ENCODE measurements at regions not wholly inside any gene's neighbourhood (a gene's known extent, or its start where the extent isn't known, plus 50 kb on each side); places are given as distances from the start of the nearest gene placed in this dataset.
"Not testable (repeated sequence)": the region's sequence is repeated elsewhere in the genome, so short reads cannot be mapped to it uniquely, and the experiment has no call there.

DNA sequence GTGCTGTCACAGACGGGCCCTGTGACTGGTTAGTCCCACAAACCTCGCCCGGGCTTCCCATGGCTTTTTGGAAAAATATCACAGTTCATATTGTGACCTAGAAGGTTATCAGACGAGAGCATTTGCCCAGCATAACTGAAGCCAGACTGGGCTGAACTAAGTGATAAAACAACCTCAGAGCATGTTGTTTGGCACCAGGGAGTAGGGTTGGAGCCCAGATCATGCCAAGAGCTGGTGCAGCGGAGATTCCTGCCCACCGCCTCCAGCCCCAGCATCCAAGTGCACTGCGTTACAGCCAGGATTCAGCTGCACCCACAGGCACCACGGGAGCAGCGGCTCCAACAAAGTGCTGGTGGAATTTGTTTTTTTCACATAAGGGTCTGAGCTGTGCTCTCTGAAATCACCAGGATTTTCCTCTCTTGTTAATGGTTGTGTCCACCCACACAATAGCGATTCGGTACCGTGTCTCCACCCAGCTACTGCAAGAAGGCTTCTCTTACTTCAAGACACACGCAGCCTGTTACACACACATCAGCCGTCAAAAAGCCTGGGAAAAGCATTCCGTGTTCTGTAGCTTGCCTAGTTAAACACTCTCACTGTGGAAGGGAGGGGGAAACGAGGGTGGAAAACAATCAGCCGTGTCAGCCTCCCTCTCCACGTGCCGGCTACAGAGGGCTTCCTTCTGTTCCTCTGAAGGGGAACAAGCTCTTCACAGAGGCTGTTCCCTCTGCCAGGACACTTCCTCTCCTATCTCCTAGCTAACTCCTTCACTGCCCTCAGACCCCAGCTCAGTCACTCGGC lies 273.8 kb downstream of the C16orf95 start:
- DNase-seq = no peak

DNA sequence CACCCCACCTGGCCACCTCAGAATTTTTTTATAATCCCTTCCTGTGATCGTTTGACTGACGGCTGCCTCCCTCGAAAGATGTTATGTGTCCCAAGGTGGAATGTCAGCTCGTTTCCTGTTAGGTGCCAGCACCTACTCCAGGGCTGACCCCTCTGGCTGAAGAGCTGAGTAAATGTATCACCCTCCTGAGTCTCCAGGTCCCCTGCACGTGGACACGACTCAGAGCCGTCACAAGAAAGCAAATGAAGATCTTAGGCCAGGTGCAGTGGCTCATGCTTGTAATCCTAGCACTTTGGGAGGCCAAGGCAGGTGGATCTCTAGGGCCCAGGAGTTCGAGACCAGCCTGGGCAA lies 273.2 kb downstream of the C16orf95 start:
- DNase-seq = no peak

DNA sequence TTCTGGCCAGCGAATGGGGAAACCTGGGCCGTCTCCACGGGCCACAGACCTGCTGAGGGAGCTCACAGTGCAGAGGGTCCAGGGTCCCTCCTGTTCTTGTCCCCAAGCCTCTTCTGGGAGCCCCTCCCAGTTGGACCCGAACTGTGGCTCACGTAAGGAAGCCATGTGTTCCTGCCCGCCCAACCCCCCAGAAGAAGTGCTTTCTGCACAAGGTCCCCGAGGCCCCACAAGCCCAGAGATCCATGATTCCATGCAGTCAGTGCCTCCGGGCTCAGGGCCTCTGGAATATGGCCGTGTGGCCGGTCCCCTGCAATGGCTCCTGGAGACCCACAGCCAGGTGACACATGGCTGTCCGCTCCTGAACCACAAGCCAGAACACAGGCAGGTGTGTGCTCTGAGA lies 272.4 kb downstream of the C16orf95 start:
- DNase-seq = no peak

DNA sequence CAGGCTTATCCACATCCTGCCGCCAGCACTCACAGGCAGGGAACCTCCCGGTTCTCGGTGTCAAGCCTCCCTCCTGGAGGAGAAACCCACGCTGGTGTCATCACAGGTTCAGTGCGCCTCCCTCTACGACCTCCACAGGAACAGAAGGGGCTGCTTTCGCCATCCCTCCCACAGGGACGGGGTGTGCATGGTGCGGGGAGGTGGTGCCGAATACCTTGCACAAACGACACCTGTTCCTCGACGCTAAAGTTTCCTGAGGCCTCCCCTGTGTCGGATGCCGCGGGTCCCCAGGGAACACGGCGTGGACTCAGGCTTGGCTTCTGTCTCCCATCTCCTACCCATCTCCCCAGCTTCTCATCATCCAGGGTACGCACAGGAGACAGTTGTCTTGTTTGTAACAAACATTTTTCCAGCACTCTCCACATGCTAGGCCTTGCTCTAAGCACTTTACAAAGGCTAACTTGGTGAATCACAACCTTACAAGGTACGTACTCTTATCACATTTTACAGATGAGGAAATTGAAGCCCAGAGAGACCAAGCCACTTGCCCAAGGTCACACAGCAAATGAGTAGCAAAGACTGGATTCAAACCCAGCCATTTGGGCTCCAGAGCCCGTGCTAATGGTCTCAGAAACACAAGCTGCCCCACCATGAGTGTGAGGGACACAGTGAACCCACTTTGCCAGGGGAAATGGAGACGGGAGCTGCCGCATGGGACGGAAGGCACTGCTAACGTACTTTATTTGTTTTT lies 271.6 kb downstream of the C16orf95 start:
- no peak for DNase-seq

DNA sequence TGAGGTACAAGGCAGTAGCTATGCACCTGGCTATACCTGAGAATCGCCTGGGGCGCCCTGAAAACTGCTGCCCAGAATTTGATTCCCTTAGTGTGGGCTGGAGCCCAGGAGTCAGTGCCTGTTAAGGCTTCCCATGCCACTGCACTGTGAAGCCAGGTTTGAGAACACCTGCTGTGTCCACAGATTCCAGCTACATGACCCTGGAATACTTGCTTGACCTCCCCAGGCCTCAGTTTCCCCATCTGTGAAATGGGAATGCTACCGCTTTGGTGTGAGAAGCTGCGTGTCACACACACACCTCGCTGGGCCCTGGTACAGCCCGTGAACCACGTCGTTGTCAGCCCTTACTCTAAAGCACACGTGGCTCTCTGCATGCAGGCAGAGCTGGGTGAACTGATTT lies 271.0 kb downstream of the C16orf95 start:
- DNase-seq = no peak

DNA sequence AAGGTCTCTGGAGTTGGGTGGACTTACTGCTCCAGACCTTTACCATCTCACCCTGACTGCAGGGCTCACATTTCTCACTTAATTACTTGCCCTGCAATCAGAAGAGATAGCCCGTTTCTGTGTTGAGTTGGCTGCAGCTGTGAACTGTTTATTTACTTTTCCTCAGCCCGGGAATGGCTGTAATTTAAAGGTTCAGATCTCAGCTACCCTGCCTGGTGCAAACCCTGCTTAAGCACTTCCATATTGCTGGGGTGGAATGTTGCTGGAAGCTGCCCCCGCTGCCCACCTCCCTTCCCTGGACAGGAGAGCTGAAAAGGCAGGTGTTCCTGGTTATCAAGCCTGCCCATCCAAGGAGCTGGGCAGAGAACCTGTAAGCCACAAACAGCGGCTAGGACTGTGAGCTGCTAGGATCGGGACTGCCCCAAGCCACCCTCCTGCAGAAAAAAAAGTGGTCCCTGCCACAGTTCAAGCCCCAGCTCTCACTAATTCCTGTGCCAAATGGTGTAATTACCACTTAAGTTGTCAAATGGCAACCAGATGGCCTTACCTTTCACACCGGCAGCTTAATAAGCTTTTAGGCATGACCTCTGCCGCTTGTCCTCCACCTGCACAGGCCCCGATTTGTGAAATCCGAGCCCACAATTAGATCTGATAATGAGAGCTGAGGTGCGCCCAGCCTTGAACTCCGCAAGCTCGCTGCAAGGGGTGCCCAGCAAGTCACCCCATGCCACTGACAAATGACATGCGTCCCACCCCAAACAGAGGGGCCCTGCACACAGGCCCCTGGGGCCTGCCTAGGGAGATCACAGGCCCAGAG lies 269.8 kb downstream of the C16orf95 start:
- no peak for DNase-seq

DNA sequence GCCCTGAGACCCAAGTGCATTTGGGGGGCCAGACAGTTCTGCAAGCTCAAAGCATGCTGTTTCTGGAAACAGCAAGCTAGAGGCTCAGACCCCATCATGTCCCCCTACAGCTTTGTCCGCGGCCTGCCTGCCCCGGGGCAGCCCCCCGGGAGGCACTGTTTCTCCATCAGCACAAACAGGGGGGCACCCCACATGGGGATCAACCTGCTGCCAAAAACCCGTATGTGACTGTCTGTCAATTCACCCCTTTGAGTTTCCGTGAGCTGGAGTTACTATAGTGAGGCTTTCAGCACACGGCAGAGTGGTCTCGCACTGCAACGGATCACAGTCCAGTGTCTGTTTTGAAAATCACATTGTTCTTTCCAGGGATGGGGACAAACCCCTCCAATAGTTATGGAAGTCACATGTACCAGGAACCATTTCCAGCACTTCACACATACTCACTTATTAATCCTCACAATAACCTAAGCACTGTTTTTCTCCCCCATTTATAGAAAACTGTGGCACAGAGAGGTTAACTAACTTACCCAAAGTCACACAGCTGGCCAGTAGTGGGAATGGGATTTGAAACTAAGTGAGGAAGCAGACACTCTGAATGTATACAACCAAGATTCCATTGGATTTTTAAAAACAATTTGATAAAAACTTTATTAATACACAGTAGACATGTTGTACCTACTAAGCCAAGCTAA lies 269.0 kb downstream of the C16orf95 start:
- DNase-seq = no peak

DNA sequence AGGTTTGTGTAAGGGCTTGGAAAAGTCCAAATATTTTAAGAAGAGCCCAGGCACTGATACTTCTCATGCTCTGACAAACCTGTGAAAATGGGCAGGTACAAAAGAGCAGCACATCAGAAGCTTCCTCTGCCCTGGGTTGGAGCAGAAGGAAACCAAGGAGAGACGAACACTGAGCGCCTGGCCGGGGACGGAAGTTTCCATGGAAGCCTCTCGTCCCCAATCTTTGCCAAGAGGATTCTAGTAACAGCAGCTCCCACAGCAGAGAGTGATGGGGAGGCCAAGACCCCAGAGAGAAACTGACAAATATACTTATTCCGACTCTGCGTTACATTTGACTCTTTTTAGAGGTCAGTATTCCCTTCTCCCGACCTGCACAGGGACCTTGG lies 268.5 kb downstream of the C16orf95 start:
- DNase-seq = no peak

DNA sequence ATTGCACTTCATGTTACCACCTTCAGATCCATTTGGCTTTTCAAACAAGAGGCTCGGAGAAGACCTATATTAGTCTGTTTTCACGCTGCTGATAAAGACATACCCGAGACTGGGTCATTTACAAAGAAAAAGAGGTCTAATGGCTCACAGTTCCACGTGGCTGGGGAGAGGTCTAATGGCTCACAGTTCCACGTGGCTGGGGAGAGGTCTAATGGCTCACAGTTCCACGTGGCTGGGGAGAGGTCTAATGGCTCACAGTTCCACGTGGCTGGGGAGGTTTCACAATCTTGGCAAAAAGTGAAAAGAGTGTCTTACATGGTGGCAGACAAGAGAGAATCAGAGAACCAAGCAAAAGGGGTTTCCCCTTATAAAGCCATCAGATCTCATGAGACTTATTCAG lies 268.0 kb downstream of the C16orf95 start:
- DNase-seq = not testable (repeated sequence)

DNA sequence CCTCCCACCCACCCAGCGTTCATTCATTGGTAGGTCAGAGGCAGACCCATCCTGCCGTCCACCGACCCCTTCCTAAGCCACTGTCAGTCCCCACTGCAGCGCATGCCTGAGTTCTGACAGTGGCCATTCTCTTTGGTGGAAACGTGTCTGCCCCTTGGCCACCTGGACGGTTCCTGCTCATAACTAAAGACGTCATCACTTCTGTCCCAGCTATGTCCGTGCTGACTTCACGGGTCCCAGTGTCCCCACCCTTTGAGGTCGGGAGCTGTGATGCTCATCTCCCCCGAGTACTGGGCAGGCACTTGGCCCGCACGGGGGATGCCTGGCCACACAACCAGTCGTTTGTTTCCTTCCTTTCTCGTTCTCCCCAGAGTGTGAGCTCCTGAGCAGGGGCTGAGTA lies 267.1 kb downstream of the C16orf95 start:
- no peak for DNase-seq

DNA sequence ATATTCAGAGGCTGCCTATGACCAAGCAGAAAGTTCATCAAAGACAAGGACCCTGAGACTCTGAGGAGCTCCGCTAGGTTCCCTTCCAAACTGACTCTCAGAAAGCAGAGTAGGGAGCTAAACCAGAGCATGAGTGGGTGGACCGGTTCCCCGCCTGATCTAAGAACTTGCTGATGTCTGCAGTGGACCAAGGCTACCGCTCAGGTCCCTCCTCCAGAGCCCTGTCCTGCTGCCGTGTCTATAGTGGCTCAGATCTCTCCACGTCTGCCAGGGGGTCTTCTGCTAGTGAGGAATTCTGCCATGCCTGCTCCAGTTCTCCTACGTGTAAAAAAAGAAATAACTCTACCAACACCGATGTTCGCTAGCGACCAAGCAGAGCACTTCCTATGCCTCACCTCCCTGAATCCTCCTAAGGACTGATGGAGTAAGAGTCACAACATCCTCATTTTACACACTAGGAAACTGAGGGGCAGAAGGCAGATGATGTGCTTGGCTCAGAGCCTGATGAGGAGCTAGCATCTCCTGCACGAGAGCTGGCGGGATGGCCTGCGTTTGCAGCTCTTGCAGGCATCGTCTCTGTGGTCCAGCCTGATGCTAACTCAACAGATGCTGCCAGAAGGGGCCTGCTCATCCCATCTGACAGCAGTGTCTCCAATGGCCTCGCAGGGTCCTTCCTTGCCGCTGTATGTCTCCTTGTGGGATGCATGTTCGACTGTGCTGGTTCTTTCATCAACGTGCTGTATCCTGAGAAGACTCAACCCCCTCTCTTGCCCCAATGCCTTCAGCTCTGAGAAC lies 265.5 kb downstream of the C16orf95 start:
- DNase-seq = no peak

DNA sequence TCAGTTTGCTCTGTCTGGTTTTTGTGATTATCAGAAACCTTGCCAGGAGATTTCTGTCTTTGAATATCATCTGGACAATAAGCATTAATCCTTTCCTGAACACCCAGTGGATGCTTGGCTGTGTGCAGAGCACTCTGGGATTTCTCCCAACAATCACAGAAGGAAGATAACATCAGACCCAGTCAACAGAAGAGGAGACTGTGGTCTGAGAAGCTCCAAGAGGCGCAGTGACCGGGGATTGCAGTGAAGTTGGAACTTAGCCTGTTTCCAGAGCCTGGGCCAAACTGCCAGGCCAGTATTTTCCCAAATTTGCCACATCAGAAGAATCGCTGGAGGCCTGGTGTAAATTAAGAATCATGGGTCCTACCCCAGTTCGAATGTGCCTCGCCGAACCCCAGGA lies 264.7 kb downstream of the C16orf95 start:
- no peak for DNase-seq

DNA sequence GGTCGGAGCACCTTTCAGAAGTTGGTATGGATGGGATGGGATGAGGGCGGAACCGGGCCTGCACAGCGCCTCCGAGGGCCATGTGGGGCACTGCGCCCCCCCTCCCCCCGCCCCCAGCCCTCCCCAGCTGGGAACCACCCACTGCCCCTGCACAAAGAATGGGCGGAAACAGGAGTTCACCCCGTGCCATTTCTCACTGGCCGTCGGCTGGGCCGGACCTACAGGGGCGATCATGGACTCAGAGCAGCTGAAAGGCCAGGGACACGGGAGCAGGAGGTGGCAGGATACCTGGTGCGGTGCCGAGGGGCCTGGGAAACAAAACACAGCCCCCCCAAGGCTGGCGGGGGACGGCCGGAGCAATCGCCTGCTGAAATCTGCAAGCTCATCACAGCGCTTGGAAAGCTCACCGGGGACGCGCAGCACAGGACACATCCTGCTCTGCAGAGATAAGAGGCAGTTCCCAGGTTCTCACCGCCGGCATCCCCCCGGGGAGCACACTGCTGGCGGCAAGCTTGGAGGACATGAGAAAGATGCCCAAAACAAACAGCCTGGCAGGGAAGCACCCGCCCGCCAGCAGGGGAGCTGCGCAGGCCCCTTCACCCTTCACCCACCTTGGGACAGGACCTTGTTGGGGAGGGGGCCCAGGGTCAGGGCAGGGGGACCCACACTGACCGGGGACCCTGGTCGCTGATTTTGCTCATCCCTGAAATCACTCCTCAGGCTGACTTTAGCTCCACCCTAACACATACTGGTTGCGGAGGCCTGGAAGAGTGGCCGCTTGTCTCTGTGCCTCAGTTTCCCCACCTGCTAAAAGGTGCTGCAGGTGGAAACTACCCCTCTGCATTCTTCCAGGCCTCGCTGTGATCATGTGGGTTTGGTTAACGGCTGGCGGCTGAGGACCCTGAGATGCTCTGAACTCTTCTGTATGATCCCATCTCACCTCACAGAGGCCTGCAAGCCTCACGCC lies 263.9 kb downstream of the C16orf95 start:
- no peak for DNase-seq

DNA sequence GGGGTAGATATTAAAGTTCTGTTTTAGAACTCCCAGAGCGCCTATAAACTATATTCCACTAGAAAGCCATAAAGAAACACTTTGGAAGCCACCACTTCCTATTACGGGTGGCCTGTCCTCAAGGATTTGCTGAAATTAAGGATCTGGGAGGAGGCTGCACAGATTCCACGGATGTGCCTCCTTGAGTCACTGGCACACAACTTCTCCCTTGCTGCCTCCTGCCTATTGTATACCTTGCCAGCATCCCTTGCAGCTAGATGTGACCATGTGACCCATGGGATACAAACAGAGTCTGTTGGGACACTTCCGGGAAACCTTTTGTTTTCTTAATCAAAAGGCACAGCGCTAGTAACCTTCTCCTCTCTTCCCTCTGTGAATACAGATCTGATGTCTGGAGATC lies 263.0 kb downstream of the C16orf95 start:
- no peak for DNase-seq

DNA sequence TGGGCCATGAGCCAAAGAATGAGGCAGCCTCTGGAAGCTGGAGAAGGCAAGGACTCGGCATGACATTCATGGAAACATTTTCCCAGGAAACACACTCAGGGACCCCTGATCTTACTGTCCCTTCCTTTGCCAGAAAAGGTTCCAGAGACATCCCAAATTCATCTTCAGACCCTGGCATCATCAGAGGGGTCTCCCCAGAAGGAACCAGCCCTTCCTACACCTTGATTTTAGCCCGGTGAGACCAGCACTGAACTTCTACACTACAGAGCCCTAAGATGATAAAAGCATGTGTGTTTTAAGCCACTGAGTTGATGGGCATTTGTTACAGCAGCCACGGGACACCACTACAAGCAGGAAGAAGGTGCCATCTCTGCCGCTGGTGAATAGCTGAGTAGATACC lies 262.3 kb downstream of the C16orf95 start:
- no peak for DNase-seq

DNA sequence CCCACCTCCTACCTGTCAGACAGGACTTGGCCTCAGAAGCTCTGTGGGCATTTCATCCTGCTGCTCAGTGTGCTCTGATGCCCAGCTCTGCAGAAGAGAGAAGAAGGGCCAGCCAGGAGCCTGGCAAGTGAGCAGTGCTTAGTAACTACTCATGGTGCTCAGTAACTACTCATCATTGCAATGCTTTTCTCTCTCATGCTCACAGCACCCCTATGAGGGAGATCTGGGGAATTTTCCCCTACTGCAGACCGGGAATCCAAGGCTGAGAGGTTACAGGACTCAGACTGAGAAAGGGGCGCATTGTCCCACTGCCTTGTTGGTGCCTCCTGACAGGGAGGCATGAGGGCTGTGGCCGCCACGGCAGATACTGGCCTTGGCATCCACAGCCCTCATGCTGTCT lies 261.1 kb downstream of the C16orf95 start:
- no peak for DNase-seq

DNA sequence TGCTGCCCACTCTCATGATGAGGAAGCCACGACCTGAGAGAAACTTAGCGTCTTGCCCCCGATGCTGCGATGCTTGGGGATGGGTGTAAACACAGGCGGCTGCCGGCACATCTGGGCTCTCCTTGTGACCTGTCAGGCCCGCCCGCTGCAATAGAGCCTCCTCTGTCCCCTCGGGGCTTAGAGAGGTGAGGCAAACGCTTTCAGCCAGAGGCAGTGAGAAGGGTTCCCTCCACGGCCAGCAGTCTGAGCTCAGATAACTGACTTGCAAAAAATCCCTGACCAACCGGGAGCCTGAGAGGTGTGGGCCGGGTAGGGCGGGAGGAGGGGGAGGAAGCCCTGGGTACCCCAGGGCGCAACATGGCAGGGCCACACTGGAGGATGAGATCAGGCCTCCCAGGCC lies 260.6 kb downstream of the C16orf95 start:
- DNase-seq = no peak

DNA sequence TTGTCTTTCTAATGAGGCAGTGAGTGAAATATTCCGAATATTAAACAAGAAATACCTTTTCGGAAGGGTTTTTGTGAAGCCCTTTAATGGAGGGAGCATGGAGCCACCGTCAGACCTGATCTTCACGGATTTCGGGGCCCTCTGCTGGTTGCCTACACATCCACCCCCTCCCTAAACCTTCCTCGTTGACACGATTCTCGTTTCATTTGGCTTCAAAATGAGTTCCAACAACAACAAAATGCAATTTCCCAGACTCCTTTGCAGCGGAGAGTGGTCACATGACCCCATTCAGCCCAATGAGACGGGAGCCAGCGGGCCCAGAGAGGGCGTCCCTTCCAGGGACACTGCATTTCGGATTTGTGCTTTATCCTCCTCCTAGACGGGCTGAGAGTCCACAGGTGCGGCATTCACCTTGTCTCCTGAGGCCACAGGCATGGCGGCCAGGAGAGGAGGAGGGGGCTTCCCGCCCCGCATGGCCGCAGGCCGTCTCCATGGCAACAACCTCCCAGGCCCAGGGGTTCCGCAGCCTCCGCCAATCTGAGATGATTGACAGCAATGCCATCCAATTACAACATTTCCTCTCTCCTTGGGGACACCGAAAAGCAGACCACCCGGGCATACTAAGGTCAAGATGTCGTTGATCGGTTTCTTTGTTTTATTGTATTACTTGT lies 259.8 kb downstream of the C16orf95 start:
- no peak for DNase-seq

DNA sequence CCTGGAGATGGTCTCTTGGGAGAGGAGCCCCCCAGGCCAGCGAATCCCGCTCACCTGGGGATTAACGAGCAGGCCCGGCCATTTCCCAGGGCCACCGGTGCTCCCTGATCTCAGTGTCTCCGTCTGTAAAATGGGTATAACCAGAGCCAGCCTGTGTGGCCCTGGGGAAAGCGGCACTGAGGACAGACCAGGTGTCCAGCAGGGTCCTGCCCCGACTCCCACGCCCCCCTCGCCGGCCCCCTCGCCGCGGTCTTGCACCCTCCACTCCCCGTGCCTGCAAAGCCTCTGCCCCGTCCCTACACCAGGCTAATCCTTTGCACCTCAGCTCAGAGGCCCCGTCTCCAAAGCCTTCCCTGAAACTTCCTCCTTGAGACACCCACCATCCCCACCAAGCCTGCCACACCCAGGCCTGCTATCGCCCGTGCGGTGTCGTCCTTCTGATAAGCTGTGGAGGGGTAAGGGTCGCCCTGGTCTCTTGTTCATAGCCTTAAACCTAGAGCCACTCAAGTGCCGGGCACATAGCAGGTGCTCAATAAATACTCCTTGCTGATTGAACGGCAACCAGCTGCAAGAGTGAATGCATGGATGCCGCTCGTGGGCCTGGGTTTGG lies 259.1 kb downstream of the C16orf95 start:
- no peak for DNase-seq

DNA sequence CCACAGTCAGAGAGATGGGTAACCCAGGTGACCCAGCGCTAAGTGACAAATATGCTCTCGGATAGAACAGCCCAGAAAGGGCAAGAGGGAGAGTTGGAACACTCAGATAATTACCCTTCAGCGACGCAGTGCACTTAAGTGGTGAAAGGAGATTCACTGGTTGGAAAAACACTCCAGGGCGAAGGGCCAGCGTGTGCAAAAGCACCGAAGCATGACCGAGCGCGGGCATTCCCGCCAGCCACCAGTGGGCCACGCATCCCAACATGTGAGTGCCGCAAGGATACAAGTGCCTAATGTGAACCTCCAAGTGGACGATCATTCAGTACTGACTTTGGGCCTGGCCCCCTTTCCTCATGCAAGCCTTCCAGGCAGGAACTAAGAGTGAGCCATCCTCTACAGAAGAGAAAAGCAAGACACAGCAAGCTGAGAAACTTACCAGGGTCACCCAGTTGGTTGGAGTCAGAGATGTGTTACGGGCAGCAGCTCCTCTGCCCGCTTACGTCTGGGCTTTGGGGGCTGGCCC lies 258.4 kb downstream of the C16orf95 start:
- DNase-seq = no peak

Measured in NCI-H510A treated with DMSO at 0.1 percent for 48 hours (cell line).